GM12875 (cell line): ENCODE measurements at regions not wholly inside any gene's neighbourhood (a gene's known extent, or its start where the extent isn't known, plus 50 kb on each side); places are given as distances from the start of the nearest gene placed in this dataset.

Source experiments
- H3K4me3 ChIP-seq: one replicate; pipeline ENCODE4 v1.5.1; 2011; ENCODE audit warnings: low read depth, low read length, control low read depth
- CTCF ChIP-seq: IDR thresholded peaks from 2 replicates; pipeline ENCODE4 v1.5.1; 2011; ENCODE audit warnings: low read depth, mild to moderate bottlenecking, control low read depth, inconsistent platforms, low read length, moderate library complexity, borderline replicate concordance; ENCODE audit not compliant: insufficient read depth

GRCh38 chr13:70894258-70894657 is 786.0 kb upstream of the KLHL1 start:
- H3K4me3 ChIP-seq, result no peak overlapping the region

DNA sequence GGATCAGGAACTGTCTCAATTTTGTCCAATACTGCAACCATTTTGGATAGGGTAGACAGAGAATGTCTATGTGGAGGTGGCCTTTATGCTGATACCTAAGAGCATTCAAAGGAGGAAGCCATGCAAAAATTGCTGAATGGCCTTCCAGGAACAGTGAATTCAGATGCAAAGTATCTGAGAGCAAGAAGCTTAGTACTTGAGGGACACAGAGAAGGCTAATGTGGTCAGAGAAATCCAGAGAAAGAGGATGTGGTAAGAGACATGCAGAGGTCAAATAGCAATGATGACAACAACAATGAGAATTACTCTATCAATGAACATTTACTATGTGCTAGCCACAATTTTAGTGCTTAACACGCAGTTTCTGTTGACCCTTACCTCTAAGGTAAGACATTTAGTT is 785.6 kb upstream of the KLHL1 start:
- no peak for TF ChIP-seq CTCF
- H3K4me3 ChIP-seq, result no peak overlapping the region

More at GRCh38 chr13:70894258-70894657, 786.0 kb upstream of the KLHL1 start:
- no peak for TF ChIP-seq CTCF

DNA sequence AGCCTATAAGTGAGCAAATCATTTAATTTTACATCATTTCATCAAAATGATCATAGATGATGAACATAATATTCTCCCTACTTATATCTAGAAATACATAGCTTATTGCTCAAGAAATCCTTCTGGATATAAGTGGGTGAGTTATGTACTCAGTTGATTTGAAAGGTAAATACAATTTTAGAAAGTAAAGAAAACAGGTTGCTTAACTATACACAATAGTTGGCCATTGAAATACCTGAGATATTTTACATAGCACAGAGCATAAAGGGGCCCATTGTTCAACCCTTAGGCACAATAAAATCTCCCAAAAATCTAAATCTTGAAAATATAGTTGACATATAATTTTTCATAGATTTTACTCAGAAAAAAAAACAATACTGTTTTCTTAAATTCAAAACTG is 782.0 kb upstream of the KLHL1 start:
- no peak for TF ChIP-seq CTCF
- H3K4me3 ChIP-seq, result no peak overlapping the region

- H3K4me3 ChIP-seq, result no peak overlapping the region
- no peak for TF ChIP-seq CTCF
These were observed 780.9 kb upstream of the KLHL1 start for GRCh38 chr13:70889163-70889562.

DNA sequence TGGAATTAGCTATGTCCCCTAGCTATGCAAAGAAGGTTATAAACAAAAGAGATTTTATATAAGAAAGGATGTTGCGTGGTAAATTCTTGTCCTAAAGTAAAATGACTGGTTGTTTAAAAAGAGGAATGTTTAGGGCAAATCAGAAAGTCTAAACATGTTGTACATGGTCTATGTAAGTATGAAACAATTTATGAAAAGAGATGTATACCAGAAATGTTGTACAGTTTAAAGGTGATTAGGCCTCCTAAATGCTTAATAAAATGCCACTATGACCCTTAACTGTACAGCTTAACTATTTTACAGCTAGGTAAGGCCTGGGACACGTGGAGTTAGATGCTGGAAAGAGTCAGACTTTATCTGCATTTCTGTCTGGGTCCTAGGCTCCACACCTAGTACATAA is 775.9 kb upstream of the KLHL1 start:
- H3K4me3 ChIP-seq, result no peak overlapping the region
- TF ChIP-seq CTCF, result no peak

DNA sequence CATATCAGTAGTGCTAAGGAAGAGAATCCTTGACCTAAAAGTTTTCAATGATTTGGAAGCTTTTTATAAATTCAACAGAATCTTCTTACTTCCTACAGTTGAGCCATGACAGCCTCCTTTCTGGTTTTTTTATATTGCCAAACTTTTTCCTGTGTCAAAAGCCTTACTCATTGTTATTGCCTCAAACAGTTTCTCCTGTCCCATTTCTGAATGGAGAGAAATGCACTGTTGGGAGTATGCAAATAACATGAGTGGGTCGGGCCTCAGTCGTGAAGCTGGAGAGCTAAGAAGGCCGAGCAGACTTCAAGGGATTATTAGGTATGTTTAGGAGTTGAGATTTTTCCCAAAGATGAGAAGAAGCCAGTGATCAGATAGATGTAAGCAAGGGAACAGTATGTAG is 766.4 kb upstream of the KLHL1 start:
- no peak for TF ChIP-seq CTCF
- no peak overlapping the region for H3K4me3 ChIP-seq

GRCh38 chr13:70864731-70865130 is 756.5 kb upstream of the KLHL1 start:
- H3K4me3 ChIP-seq, result no peak overlapping the region
- TF ChIP-seq CTCF, result no peak
